GM18519 (cell line): ENCODE measurements at regions not wholly inside any gene's neighbourhood (a gene's known extent, or its start where the extent isn't known, plus 50 kb on each side); places are given as distances from the start of the nearest gene placed in this dataset.
"Not testable (repeated sequence)": the region's sequence is repeated elsewhere in the genome, so short reads cannot be mapped to it uniquely, and the experiment has no call there.

Experiments
- ATAC-seq: cut with Tn5 transposase; IDR thresholded peaks from one replicate; pipeline ENCODE4 v1.9.1; 2021; ENCODE audit warnings: mild to moderate bottlenecking, moderate library complexity; ENCODE audit not compliant: unreplicated experiment, low FRiP score

DNA sequence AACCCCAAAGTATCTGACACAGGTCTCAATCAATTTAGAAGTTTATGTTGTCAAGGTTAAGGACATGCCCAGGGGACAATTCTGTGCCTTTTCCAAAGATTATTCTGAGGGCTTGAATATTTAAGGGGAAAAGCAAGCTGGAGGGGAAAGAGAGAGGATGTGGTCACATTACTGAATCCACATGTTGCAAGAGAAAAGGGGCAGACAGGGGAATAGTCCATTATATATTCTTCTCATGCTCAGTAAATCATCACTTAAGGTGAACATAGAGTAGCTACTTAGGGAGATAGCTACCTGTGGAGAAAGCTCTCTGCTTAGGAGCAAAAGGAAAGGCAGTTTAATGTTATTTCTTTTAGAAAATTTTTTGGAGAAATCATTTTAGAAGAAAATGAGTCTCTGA is 751.6 kb downstream of the SI start:
- ATAC-seq = no peak

DNA sequence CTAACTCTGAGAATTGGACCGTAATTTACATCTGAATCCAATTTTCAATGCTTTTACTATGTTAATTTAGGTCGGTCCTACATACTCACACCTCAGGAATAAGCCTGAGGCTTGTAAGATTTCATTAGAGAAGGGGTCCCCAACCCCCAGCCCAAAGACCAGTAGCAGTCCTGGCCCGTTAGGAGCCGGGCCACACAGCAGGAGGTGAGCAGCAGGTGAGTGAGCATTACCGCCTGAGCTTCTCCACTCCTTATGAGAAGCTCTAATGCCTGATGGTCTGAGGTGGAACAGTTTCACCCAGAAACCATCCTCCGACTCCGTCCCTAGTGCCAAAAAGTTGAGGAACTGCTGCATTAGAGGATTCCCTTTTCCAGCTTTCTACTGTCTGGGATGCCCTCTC is 757.3 kb downstream of the SI start:
- ATAC-seq = no peak

DNA sequence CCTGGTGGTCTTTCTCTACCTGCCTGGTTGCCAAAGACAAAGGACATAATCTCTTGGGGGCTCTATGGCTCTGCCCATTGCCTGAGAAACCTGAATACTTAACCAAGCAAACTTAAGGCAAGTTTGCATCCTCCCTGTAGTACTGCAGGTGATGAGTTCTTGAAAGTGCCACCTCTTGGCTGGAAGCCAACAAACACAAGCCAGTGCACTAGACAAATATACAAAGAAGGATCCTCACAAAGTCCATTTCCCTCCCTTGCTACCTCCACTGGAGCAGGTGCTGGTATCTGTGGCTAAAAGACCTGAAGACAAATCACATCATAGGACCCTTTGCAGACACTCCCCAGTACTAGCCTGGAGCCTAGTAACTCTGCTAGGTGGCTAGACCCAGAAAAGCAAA is 772.3 kb downstream of the SI start:
- no peak for ATAC-seq

DNA sequence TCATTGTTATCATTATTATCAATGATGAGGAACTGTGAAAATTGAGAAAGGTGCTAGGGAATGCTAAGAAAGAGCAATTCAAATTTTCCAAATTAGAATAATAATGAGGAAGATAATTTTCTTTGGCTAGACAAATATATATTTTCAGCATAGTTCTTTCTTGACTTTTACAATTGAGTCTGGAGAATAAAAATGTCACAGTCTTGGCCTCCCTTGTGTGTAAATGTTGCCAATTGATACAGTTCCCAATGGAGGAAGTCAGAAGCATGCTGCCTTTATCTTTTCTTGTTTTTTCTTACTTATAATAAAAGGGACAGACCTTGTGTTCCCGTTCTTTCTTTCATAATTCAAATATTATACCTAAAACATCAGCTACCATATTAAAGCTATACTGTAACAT is 774.4 kb downstream of the SI start:
- no peak for ATAC-seq

DNA sequence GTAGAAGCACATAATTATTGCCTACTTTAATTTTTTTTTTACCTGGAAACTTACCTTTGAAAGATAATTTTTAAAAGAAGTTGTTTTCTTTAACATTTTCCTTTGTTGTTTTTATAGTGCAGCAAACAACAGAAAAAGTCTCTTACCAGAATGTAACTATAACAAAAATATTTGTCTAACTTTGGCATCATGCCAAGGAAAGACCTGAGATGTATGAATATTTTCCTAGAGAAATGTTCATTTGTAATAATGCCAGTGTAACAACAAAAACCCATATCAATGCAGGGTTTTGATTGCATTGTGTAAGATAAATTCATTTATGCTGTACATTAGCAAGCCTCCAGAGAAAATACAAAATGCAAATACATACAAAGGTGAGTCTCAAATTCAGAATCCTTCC is 775.7 kb downstream of the SI start:
- ATAC-seq = no peak

DNA sequence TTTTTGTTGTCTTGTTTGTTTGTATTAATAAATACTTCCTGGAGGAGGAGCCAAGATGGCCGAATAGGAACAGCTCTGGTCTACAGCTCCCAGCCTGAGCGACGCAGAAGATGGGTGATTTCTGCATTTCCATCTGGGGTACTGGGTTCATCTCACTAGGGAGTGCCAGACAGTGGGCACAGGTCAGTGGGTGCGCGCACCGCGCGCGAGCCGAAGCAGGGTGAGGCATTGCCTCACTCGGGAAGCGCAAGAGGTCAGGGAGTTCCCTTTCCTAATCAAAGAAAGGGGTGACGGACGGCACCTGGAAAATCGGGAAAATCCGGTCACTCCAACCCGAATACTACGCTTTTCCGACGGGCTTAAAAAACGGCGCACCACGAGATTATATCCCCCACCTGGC is 786.8 kb downstream of the SI start:
- not testable (repeated sequence) for ATAC-seq

DNA sequence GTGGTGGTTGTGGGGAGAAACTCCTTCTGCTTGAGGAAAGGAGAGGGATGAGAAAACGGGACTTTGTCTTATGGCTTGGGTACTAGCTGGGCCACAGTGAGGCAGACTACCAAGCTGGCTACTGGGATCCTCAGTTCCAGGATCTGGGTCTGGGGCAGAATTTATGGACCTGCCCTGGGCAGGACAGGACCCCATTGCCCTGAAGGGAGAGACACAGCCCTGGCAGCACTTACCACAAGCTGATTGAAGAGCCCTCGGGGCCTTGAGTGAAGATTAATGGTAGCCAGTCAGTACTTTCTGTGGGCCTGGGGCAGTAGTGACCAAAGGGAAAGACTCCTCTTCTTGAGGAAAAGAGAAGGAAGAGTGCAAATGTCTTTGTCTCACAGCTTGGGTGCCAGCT is 799.7 kb downstream of the SI start:
- ATAC-seq = no peak

DNA sequence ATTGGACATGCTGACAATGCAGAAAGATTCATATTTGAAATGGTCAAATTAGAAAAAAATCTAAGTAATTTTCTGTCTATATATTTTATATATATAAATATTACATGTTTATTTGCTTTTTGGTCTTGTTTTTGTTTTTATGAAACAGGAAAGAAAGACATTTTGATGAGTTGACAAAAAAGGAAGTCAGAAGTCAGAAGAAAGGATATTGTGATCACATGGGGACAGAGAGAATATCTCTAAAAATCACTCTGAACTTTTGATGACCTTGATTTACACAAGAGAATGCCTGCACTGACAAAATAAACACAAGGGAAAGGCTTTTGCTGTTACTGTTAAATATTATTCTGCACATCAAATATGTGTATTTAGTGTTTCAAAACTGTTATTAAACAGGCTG is 811.2 kb downstream of the SI start:
- ATAC-seq = no peak

DNA sequence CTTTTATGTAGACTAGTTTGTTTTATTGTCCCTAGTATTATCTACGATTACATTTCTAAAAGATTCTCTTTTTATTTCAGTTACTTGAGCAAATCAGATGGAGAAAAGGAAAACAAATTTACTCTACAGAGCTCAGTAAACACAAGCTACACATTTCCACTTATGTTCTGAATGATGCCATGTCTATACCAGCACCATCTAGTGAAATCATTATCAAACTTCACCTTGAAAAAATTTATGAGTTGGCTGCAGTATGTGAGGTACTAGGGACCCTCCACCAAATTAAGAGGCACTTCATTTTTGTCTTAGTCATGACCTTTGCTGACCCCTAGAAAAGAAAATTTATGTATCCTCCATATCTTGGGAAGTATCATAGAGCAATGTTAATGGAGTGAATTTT is 827.4 kb downstream of the SI start:
- ATAC-seq = no peak

DNA sequence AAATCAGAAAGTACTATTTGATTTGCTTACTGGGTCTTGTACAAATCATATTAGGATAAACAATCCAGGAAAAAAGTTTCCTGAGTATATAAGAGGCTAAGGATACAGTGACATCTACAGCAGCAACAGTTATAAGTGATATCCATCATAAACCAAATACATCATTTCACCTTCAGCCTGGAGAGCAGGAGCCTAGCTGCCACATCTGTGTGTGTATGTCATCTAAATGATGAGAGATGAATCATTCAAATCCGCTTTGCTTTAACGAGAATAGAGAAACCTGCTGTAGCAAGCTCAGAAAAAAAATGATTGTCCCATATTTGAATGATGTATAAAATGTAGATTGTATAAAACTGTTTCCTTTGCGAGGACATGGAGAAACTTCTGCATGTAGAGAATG is 841.4 kb downstream of the SI start:
- ATAC-seq = no peak

DNA sequence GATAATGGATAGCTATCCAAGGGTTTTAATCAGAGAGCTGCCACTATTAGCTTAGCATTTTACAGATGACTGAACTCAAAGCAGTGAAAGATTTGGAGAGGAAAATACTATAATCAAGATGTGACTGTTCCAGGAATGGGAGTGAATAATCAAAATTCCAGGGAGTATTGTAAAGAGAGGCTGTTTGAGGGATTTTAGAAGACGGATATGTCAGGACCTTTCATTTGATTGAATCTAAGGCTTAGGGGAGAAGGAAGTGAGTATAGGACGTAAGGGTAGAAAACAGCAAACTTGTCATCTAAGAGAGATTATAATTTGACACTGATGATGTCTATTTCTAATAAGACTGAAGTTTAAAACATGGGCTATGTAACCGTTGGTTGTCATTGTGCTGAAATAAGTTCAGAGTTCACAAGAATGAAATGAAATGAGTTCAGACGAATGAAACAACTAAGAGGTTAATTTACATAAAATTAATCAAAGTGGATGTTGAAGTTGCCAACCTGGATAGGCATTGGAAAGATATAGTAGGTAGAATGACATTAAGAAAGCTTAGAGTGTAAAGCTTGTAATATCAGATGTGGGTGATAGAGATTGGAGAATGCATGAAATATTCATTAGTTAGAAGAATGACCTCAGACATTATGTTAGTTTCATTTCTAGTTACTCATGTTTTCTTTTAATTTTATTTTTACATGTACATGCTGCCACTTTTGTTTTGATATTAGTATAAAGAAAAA is 842.8 kb downstream of the SI start:
- no peak for ATAC-seq

DNA sequence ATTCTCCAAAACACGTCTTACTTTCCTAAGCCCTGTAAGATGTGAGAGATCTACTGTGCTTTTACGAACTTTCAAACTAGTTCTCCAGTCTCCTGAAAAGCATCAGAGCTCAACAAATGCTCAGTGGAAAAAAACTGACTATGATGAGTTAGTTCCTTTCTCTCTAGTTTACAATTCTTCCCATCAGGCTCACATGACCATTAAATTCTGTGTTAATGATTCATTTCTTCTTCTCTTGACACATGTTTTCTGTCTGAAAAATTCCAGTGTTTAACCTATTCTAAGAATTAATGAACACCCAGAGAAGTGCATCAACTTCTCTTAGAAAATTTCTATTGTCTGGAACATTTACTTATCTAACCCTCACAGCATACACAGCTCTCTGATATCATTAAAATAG is 844.3 kb downstream of the SI start:
- no peak for ATAC-seq

DNA sequence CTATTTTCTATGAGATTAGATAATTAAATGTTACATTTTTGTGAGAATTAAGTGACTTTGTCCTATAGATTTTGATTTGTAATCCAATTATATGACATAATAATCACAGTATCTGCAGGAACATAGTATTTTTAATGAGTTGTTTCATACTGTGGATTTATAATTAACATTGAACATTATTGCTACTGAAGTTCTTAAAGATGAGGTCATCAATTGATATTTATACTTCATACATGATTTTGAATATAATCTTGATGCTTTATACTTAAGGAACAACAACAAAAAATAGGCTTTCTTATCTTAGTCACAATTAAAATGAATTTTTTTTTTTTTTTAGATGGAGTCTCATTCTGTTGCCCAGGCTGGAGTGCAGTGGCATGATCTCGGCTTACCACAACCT is 846.6 kb downstream of the SI start:
- no peak for ATAC-seq

DNA sequence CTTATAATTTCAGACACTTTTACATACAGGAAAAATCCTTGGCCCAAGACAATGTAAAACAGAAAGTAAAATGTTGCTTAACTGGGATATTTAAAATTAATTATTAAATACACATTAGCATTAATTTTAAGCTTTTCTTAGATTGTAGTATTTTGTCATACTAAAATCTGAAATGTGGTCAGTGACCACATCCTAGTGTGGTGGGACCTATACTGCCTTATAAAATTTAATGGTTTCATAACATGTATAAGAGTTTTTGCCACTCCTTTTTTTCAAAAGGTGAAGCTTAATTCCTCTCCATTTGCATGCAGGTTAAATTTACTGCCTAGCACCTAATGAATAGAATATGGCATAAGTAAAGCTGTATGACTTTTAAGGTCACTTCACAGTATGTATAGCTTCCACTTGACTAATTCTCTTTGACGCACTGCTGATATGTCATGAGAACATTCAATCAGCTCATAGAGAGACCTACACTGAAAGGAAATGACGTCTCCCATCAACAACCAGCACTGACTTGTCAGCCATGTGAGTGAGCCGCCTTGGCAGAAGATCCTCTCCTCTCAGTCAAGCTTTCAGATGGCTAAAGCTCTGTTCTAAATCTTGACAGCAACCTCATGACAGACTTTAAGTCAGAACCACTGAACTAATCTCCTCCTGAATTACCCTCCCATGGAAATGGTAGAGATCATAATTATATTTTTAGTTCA is 847.8 kb downstream of the SI start:
- ATAC-seq = no peak

DNA sequence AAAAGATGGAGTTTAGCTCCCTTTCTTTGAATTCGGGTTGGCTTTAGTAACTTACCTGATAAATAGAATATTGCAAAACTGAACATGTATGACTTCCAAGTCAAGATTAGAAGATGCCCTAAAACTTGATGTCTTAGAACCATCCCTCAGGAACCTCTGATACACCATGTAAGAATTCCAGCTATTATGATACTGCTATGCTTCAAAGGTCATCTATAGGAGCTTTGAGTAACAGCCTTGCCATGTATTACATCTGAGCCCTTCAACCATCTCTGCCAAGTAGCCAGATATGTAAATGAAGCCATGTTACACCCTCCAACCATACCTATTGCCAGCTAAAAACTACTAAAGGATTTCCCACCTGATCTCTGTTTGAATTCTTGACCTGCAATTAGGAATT is 854.2 kb downstream of the SI start:
- no peak for ATAC-seq

DNA sequence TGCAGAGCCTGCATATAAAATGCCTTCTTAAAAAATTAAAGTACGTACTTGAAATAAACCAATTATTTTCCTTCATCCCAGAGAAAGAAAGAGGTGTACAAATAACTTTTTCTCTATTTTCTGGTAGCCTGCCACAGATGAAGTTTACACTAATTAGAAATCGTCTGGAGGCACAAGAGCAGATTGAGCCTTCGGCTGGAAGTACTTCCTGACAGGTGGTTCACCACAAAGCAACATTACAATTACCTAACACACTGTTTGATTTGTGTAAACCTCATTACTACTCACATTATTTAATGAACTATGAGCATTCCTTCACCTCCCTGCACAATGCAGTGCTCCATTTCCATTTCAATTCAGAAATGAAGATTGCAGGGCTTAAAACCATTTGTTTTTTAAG is 856.1 kb downstream of the SI start:
- ATAC-seq = no peak

DNA sequence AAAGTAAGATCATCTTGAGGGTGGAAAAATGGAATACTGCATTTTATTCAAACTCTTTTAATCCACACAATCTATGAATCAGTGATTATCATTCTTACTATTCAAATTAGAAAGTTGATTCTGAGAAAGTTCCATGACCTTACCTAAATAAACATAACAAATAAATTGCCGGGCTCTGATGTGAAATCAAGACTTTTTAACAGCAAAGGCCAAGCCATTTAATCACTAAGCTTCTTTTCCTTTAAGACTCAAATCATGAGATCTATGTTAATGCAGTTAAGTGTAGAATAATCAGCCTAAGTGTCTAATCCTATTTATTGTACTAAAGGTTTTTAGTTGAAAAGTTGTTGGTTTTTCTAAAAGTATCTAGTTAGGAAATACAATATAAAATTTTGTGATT is 857.0 kb downstream of the SI start:
- ATAC-seq = no peak

DNA sequence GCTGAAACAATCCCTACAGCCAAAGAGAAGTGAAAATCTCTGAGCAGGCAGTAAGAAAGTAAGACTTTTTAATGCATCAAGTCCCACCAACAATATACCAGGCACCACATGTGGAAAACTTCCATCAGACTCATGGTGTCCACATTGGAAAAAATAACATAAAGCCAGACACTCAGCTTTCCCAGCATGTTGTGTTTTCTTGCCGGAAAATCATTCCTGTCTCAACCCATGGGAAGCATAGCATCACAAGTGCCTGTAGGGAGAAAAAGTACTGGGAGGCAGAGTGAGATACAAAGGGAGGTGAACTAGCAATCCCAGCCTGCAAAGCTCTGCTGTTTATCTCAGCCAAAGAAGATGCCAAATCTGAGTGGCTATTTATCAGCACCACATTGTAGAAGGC is 868.9 kb downstream of the SI start:
- ATAC-seq = no peak

DNA sequence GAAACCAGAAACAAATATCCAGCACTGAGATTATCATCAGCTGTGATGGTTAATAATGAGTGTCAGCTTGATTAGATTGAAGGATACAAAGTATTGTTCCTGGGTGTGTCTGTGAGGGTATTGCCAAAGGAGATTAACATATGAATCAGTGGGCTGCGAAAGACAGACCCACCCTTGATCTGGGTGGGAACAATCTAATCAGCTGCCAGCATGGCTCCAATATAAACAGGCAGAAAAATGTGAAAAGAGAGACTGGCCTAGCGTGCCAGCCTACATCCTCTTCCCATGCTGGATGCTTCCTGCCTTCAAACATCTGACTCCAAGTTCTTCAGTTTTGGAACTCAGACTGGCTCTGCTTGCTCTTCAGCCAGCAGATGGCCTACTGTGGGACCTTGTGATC is 869.5 kb downstream of the SI start:
- ATAC-seq = no peak

DNA sequence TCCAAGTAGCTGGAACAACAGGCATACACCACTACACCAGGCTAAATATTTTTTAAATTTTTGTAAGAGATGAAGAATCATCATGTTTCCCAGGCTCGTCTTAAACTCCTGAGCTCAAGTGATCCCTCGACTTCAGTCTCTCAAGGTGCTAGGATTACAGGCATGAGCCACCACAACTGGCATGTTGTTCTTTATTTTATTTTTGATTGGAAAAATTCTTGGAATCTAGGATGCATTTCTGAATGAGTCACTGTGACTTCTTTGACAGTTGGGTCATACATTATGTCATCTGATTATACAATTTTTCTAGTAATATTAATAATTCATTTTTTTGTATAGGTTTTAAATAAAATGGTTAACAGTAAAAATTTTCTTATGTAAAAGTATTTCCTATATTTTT is 870.2 kb downstream of the SI start:
- no peak for ATAC-seq

DNA sequence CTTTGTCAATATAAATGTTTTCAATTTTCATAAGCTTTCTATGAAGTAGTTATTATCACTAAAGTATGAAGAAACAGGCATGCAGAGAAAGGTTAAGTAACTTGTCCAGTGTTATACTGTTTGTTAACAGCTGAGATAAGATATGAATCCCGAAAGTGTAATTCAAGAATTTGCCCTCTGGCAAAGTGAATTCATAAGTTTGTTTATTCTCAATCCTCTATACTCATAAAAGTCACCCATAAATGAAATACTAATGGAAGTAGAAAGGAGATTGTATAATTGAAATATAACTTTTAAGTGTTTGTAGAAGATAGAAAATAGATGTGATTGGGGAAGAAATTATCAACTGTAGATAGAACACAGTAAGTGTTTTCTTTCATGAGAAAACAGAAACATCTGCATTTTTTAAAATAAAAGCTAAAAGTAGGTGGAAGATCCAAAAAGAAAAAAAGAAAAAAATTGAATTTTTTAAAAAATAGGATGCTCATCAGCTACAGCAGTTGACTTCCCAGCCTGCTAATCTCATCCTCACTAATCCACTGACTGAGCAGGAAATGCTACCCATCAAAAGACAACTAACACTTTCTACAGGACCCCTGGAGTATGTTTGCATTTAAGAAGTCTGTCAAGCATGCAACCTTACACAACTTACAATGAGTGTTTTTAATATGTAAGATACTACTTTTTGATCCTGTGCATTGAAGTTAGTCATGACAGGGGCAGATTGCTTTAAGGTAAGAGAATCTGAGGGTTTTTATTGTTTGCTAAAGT is 878.1 kb downstream of the SI start:
- no peak for ATAC-seq

DNA sequence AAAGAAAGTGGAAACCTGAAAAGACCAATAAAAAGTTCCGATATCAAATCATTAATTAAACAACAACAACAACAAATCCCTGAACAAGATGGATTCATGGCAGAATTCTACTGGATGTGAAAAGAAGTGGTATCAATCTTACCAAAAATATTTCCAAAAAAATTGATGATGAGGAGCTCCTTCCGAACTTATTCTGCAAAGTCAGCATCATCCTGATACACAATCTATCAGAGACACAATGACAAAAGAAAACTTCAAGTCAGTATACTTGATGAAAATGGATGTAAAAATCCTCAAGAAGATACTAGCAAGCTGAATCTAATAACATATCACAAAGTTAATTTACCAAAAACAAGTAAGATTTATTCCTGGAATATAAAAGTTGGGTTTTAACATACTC is 881.8 kb downstream of the SI start:
- no peak for ATAC-seq
